SK-N-SH treated with all-trans-retinoic acid at 6 μM for 48 hours (cell line): ENCODE measurements at regions not wholly inside any gene's neighbourhood (a gene's known extent, or its start where the extent isn't known, plus 50 kb on each side); places are given as distances from the start of the nearest gene placed in this dataset.

ENCODE experiments used
- ATAC-seq: fragments of 200-7000 bp; cut with Tn5 transposase; 3 replicates; pipeline ENCODE4 v1.9.1; 2020; ENCODE audit warnings: mild to moderate bottlenecking, moderate library complexity
- ARNTL ChIP-seq: fragments of 450-650 bp; formaldehyde crosslinking; IDR thresholded peaks from 2 replicates; pipeline ENCODE4 v1.5.0; 2020; ENCODE audit warnings: low read depth, mild to moderate bottlenecking, moderate library complexity, borderline replicate concordance
- BACH2 ChIP-seq: fragments of 250-450 bp; sonication (Bioruptor Pico); IDR thresholded peaks from 2 replicates; pipeline ENCODE4 v1.9.0; 2021; ENCODE audit warnings: mild to moderate bottlenecking, borderline replicate concordance
- CSDC2 ChIP-seq: fragments of 250-450 bp; sonication (Bioruptor Pico); IDR thresholded peaks from 2 replicates; pipeline ENCODE4 v1.5.0; 2020; ENCODE audit warnings: mild to moderate bottlenecking, moderate library complexity
- ESRRG ChIP-seq: fragments of 250-450 bp; sonication (Bioruptor Pico); IDR thresholded peaks from 2 replicates; pipeline ENCODE4 v1.6.1; 2021; ENCODE audit warnings: mild to moderate bottlenecking
- GLIS3 ChIP-seq: fragments of 250-450 bp; sonication (Bioruptor Pico); IDR thresholded peaks from 2 replicates; pipeline ENCODE4 v1.5.0; 2020; ENCODE audit warnings: mild to moderate bottlenecking, moderate library complexity
- OSR1 ChIP-seq: fragments of 250-450 bp; sonication (Bioruptor Pico); IDR thresholded peaks from 2 replicates; pipeline ENCODE4 v1.8.0; 2022; ENCODE audit warnings: moderate library complexity, mild to moderate bottlenecking, inconsistent platforms
- RARB ChIP-seq: fragments of 250-450 bp; sonication (Bioruptor Pico); IDR thresholded peaks from 2 replicates; pipeline ENCODE4 v1.8.0; 2021; ENCODE audit warnings: mild to moderate bottlenecking, moderate library complexity
- SNAI2 ChIP-seq: fragments of 250-450 bp; sonication (Bioruptor Pico); IDR thresholded peaks from 2 replicates; pipeline ENCODE4 v1.5.0; 2020; ENCODE audit warnings: mild to moderate bottlenecking, moderate library complexity
- TCF4 ChIP-seq: fragments of 250-450 bp; sonication (Bioruptor Pico); IDR thresholded peaks from 2 replicates; pipeline ENCODE4 v1.8.0; 2021; ENCODE audit warnings: mild to moderate bottlenecking, moderate library complexity, borderline replicate concordance
- ZC3H10 ChIP-seq: fragments of 250-450 bp; sonication (Bioruptor Pico); IDR thresholded peaks from 2 replicates; pipeline ENCODE4 v1.5.1; 2021; ENCODE audit warnings: mild to moderate bottlenecking, moderate library complexity
- ZFP30 ChIP-seq: fragments of 450-650 bp; formaldehyde crosslinking; IDR thresholded peaks from 2 replicates; pipeline ENCODE4 v1.5.0; 2022; ENCODE audit warnings: mild to moderate bottlenecking, moderate library complexity
- ZNF70 ChIP-seq: fragments of 450-650 bp; formaldehyde crosslinking; IDR thresholded peaks from 2 replicates; pipeline ENCODE4 v1.5.0; 2020; ENCODE audit warnings: mild to moderate bottlenecking, moderate library complexity
- ZNF8 ChIP-seq: fragments of 450-650 bp; formaldehyde crosslinking; IDR thresholded peaks from 2 replicates; pipeline ENCODE4 v1.5.0; 2020; ENCODE audit warnings: mild to moderate bottlenecking, moderate library complexity
- TF ChIP-seq, protein P1 (sequence below): fragments of 250-450 bp; sonication (Bioruptor Pico); IDR thresholded peaks from 2 replicates; pipeline ENCODE4 v1.5.1; 2020; ENCODE audit warnings: low read depth, mild to moderate bottlenecking, moderate library complexity
- TF ChIP-seq, protein P2 (sequence below): fragments of 250-450 bp; sonication (Bioruptor Pico); IDR thresholded peaks from 2 replicates; pipeline ENCODE4 v1.5.0; 2020; ENCODE audit warnings: mild to moderate bottlenecking, moderate library complexity
- TF ChIP-seq, protein P3 (sequence below): fragments of 250-450 bp; sonication (Bioruptor Pico); IDR thresholded peaks from 2 replicates; pipeline ENCODE4 v1.8.0; 2021; ENCODE audit warnings: low read depth, mild to moderate bottlenecking, moderate library complexity, borderline replicate concordance
- TF ChIP-seq, protein P4 (sequence below): fragments of 250-450 bp; sonication (Bioruptor Pico); IDR thresholded peaks from 2 replicates; pipeline ENCODE4 v1.8.0; 2020; ENCODE audit warnings: mild to moderate bottlenecking, moderate library complexity, borderline replicate concordance
- TF ChIP-seq, protein P5 (sequence below): fragments of 250-450 bp; sonication (Bioruptor Pico); IDR thresholded peaks from 2 replicates; pipeline ENCODE4 v1.5.1; 2021; ENCODE audit warnings: mild to moderate bottlenecking, moderate library complexity

DNA sequence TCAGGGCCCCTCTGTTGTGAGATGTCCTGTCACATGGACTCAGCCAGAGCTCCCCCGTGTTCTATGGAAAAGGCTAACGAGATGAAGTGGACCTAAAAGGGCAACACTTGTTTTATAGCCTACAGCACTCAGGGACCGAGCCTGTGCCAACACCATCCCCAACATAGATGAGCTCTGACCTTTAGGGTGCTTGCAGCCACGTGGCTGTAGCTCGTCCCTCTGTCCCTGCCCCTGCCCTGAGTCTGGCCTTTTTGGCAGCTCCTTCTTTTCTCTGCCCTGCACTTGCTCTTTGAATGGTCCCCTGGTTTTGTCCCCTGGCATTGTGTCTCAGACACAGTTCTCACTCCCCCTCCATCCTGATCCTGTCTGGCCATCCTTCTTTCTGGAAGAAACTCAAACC is 81.2 kb upstream of the GDF10 start:
- ATAC-seq: no peak
- no peak for TF ChIP-seq ESRRG (CRISPR knock-in tag)
- TF ChIP-seq OSR1 (CRISPR knock-in tag): no peak
- no peak for TF ChIP-seq ARNTL
- no peak for TF ChIP-seq ZFP30 (CRISPR knock-in tag)
- TF ChIP-seq SNAI2 (CRISPR knock-in tag): no peak
- TF ChIP-seq ZC3H10 (CRISPR knock-in tag): no peak
- TF ChIP-seq, protein P1, sequence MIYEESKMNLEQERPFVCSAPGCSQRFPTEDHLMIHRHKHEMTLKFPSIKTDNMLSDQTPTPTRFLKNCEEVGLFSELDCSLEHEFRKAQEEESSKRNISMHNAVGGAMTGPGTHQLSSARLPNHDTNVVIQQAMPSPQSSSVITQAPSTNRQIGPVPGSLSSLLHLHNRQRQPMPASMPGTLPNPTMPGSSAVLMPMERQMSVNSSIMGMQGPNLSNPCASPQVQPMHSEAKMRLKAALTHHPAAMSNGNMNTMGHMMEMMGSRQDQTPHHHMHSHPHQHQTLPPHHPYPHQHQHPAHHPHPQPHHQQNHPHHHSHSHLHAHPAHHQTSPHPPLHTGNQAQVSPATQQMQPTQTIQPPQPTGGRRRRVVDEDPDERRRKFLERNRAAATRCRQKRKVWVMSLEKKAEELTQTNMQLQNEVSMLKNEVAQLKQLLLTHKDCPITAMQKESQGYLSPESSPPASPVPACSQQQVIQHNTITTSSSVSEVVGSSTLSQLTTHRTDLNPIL (CRISPR knock-in tag): no peak
- no peak for TF ChIP-seq RARB (CRISPR knock-in tag)
- TF ChIP-seq, protein P2, sequence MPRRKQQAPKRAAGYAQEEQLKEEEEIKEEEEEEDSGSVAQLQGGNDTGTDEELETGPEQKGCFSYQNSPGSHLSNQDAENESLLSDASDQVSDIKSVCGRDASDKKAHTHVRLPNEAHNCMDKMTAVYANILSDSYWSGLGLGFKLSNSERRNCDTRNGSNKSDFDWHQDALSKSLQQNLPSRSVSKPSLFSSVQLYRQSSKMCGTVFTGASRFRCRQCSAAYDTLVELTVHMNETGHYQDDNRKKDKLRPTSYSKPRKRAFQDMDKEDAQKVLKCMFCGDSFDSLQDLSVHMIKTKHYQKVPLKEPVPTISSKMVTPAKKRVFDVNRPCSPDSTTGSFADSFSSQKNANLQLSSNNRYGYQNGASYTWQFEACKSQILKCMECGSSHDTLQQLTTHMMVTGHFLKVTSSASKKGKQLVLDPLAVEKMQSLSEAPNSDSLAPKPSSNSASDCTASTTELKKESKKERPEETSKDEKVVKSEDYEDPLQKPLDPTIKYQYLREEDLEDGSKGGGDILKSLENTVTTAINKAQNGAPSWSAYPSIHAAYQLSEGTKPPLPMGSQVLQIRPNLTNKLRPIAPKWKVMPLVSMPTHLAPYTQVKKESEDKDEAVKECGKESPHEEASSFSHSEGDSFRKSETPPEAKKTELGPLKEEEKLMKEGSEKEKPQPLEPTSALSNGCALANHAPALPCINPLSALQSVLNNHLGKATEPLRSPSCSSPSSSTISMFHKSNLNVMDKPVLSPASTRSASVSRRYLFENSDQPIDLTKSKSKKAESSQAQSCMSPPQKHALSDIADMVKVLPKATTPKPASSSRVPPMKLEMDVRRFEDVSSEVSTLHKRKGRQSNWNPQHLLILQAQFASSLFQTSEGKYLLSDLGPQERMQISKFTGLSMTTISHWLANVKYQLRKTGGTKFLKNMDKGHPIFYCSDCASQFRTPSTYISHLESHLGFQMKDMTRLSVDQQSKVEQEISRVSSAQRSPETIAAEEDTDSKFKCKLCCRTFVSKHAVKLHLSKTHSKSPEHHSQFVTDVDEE (CRISPR knock-in tag): no peak
- no peak for TF ChIP-seq TCF4 (CRISPR knock-in tag)
- TF ChIP-seq, protein P3, sequence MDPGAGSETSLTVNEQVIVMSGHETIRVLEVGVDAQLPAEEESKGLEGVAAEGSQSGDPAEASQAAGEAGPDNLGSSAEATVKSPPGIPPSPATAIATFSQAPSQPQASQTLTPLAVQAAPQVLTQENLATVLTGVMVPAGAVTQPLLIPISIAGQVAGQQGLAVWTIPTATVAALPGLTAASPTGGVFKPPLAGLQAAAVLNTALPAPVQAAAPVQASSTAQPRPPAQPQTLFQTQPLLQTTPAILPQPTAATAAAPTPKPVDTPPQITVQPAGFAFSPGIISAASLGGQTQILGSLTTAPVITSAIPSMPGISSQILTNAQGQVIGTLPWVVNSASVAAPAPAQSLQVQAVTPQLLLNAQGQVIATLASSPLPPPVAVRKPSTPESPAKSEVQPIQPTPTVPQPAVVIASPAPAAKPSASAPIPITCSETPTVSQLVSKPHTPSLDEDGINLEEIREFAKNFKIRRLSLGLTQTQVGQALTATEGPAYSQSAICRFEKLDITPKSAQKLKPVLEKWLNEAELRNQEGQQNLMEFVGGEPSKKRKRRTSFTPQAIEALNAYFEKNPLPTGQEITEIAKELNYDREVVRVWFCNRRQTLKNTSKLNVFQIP (CRISPR knock-in tag): no peak
- no peak for TF ChIP-seq CSDC2 (CRISPR knock-in tag)
- TF ChIP-seq ZNF70 (CRISPR knock-in tag): no peak
- TF ChIP-seq, protein P4, sequence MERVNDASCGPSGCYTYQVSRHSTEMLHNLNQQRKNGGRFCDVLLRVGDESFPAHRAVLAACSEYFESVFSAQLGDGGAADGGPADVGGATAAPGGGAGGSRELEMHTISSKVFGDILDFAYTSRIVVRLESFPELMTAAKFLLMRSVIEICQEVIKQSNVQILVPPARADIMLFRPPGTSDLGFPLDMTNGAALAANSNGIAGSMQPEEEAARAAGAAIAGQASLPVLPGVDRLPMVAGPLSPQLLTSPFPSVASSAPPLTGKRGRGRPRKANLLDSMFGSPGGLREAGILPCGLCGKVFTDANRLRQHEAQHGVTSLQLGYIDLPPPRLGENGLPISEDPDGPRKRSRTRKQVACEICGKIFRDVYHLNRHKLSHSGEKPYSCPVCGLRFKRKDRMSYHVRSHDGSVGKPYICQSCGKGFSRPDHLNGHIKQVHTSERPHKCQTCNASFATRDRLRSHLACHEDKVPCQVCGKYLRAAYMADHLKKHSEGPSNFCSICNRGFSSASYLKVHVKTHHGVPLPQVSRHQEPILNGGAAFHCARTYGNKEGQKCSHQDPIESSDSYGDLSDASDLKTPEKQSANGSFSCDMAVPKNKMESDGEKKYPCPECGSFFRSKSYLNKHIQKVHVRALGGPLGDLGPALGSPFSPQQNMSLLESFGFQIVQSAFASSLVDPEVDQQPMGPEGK (CRISPR knock-in tag): no peak
- TF ChIP-seq BACH2 (CRISPR knock-in tag): no peak
- no peak for TF ChIP-seq GLIS3 (CRISPR knock-in tag)

DNA sequence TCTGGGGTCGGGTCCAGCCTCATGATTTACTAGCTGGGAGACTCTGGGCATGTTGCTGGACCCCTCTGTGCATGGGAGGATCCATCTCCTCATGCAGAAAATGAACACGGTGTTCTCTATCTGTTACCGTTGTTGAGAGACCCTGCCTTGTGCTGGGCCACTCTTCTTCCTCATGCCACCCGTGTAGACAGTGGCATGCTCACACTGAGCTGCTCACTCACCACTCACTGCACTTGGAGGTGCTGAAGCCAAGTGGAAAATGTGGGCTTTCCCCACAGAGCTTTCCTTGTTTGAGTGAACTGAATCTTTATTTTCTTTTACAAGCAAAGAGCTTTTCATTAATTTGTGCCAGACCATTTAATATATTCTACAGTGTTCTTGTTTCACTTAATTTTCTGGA is 77.5 kb upstream of the GDF10 start:
- TF ChIP-seq CSDC2 (CRISPR knock-in tag) (no peak), ZNF8 (CRISPR knock-in tag) (no peak)
- TF ChIP-seq, protein P4 (CRISPR knock-in tag): no peak
- TF ChIP-seq, protein P3 (CRISPR knock-in tag): no peak
- TF ChIP-seq, protein P5, sequence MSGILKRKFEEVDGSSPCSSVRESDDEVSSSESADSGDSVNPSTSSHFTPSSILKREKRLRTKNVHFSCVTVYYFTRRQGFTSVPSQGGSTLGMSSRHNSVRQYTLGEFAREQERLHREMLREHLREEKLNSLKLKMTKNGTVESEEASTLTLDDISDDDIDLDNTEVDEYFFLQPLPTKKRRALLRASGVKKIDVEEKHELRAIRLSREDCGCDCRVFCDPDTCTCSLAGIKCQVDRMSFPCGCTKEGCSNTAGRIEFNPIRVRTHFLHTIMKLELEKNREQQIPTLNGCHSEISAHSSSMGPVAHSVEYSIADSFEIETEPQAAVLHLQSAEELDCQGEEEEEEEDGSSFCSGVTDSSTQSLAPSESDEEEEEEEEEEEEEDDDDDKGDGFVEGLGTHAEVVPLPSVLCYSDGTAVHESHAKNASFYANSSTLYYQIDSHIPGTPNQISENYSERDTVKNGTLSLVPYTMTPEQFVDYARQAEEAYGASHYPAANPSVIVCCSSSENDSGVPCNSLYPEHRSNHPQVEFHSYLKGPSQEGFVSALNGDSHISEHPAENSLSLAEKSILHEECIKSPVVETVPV: no peak
- ATAC-seq: no peak
